ENCODE measurements at regions not wholly inside any gene's neighbourhood (a gene's known extent, or its start where the extent isn't known, plus 50 kb on each side); places are given as distances from the start of the nearest gene placed in this dataset.
"Not testable (repeated sequence)": the region's sequence is repeated elsewhere in the genome, so short reads cannot be mapped to it uniquely, and the experiment has no call there.

- Mint-ChIP-seq H3K9me3 (no peaks in the 10 kb centered on the region), H3K27me3 (no peaks in the 10 kb centered on the region), H3K36me3 (ENCODE audit: low read depth) (no peaks in the 10 kb centered on the region), H3K4me1 (no peaks in the 10 kb centered on the region), H3K4me3 (no peak overlapping the region), H3K27ac (no peak overlapping the region)
- POLR2A ChIA-PET = no interaction called here
- CTCF ChIA-PET = no interaction called here
- no peak for DNase-seq
These were observed 138.1 kb upstream of the ST6GALNAC5 start for GRCh38 chr1:76729142-76729541.

- no peaks in the 10 kb centered on the region for H3K4me1 Mint-ChIP-seq
- no peak for DNase-seq
- ChIA-PET POLR2A (no interaction called here), CTCF (no interaction called here)
- no peaks in the 10 kb centered on the region for H3K27me3 Mint-ChIP-seq
- no peak overlapping the region for H3K4me3 Mint-ChIP-seq
- no peaks in the 10 kb centered on the region for H3K9me3 Mint-ChIP-seq
- no peaks in the 10 kb centered on the region for H3K36me3 Mint-ChIP-seq (ENCODE audit: low read depth)
- no peak overlapping the region for H3K27ac Mint-ChIP-seq
These were observed 137.3 kb upstream of the ST6GALNAC5 start for GRCh38 chr1:76730027-76730426.

DNA sequence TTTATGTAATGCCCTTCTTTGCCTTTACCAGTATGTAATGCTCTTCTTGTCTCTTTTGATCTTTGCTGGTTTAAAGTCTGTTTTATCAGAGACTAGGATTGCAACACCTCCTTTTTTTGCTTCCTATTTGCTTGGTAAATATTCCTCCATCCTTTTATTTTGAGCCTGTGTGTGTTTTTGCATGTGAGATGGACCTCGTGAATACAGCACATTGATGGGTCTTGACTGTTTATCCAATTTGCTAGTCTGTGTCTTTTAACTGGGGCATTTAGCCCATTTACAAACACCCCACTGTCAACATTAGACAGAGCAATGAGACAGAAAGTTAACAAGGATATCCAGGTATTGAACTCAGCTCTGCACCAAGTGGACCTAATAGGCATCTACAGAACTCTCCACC lies 128.9 kb upstream of the ST6GALNAC5 start:
- CTCF ChIA-PET; H3K36me3 Mint-ChIP-seq (ENCODE audit: low read depth): not testable (repeated sequence)

DNA sequence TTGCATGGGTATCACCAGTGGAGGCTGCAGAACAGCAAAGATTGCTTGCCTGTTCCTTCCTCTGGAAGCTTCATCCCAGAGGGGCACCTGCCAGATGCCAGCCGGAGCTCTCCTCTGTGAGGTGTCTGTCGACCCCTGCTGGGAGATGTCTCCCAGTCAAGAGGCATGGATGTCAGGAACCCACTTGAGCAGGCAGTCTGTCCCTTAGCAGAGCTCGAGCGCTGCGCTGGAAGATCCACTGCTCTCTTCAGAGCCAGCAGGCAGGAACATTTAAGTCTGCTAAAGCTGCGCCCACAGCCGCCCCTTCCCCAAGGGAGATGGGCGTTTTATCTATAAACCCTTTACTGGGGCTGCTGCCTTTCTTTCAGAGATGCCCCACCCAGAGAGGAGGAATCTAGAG lies 126.3 kb upstream of the ST6GALNAC5 start:
- CTCF ChIA-PET = interaction anchor here (0.9 kb wide), 1 partner anchor 9 kb away, joined by 3 read pairs; no protein-coding TSS in a partner anchor
- DNase-seq; H3K4me3 Mint-ChIP-seq; H3K27me3 Mint-ChIP-seq; H3K36me3 Mint-ChIP-seq (ENCODE audit: low read depth); H3K9me3 Mint-ChIP-seq; POLR2A ChIA-PET; H3K4me1 Mint-ChIP-seq; H3K27ac Mint-ChIP-seq: not testable (repeated sequence)

More for the DNA sequence above, 128.9 kb upstream of the ST6GALNAC5 start:
- DNase-seq, H3K27ac Mint-ChIP-seq, POLR2A ChIA-PET, H3K4me1 Mint-ChIP-seq, H3K4me3 Mint-ChIP-seq, H3K9me3 Mint-ChIP-seq, H3K27me3 Mint-ChIP-seq: not testable (repeated sequence)

DNA sequence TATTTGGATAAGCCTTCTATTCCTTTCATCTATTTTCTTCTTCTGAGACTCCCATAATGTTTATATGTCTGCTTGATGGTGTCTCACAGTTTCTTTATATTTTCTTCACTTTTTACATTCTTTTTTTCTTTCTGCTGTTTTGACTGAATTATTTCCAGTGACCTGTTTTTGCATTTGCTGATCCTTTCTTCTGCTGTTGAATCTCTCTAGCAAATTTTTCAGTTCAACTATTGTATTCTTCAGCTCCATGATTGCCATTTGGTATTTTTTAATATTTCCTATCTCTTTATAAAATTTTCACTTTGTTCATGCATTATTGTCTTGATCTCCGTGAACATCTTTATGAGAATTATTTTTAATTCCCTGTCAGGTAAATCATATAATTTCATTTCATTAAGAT lies 122.3 kb upstream of the ST6GALNAC5 start:
- POLR2A ChIA-PET = no interaction called here
- Mint-ChIP-seq H3K4me3 (no peak overlapping the region), H3K27ac (no peak overlapping the region), H3K27me3 (peaks cover 2% of the 10 kb centered on the region), H3K36me3 (ENCODE audit: low read depth) (no peaks in the 10 kb centered on the region), H3K4me1 (no peaks in the 10 kb centered on the region), H3K9me3 (peaks cover 2% of the 10 kb centered on the region)
- DNase-seq = no peak
- CTCF ChIA-PET = interaction anchor here (1.0 kb wide), 1 partner anchor 11 kb away, joined by 5 read pairs; no protein-coding TSS in a partner anchor

DNA sequence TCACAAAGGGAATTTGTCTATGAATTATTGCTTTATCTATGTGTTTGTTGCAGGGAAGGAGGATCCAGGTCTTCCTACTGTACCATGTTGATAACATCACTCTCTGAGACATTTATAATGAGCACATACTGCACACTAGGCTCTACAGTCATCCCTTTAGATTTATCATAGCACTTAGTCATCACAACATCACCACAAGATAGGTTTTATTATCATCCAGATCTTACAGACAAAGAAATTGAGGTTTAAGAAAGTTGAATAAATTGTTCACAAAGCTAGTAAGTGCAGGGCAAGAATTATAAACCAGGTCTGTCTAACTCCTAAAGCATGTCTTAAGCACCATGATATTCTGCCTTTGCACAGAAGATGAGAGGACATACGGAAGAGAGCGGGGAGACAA lies 121.1 kb upstream of the ST6GALNAC5 start:
- H3K27ac Mint-ChIP-seq = no peak overlapping the region
- ChIA-PET CTCF (no interaction called here), POLR2A (no interaction called here)
- no peak for DNase-seq
- peaks cover 2% of the 10 kb centered on the region for H3K9me3 Mint-ChIP-seq
- H3K27me3 Mint-ChIP-seq = peaks cover 2% of the 10 kb centered on the region
- no peaks in the 10 kb centered on the region for H3K4me1 Mint-ChIP-seq
- H3K36me3 Mint-ChIP-seq (ENCODE audit: low read depth) = no peaks in the 10 kb centered on the region
- H3K4me3 Mint-ChIP-seq = no peak overlapping the region

- Mint-ChIP-seq H3K4me3 (no peak overlapping the region), H3K36me3 (ENCODE audit: low read depth) (no peaks in the 10 kb centered on the region), H3K9me3 (no peaks in the 10 kb centered on the region), H3K4me1 (no peaks in the 10 kb centered on the region), H3K27me3 (no peaks in the 10 kb centered on the region), H3K27ac (no peak overlapping the region)
- ChIA-PET POLR2A (no interaction called here), CTCF (no interaction called here)
- DNase-seq = no peak
These were observed 112.5 kb upstream of the ST6GALNAC5 start for GRCh38 chr1:76754730-76755129.

- CTCF ChIA-PET = no interaction called here
- POLR2A ChIA-PET = no interaction called here
These were observed 108.0 kb upstream of the ST6GALNAC5 start for GRCh38 chr1:76759171-76759860.

GRCh38 chr1:76759950-76760349 lies 107.3 kb upstream of the ST6GALNAC5 start:
- no peaks in the 10 kb centered on the region for H3K36me3 Mint-ChIP-seq (ENCODE audit: low read depth)
- DNase-seq = no peak
- H3K27me3 Mint-ChIP-seq = peaks cover 4% of the 10 kb centered on the region
- POLR2A ChIA-PET = no interaction called here
- H3K4me3 Mint-ChIP-seq = no peak overlapping the region
- H3K27ac Mint-ChIP-seq = no peak overlapping the region
- no peaks in the 10 kb centered on the region for H3K4me1 Mint-ChIP-seq
- H3K9me3 Mint-ChIP-seq = no peaks in the 10 kb centered on the region
- CTCF ChIA-PET = no interaction called here

More at GRCh38 chr1:76759171-76759860, 108.0 kb upstream of the ST6GALNAC5 start:
- Mint-ChIP-seq H3K4me1 (no peaks in the 10 kb centered on the region), H3K9me3 (no peaks in the 10 kb centered on the region), H3K27ac (no peak overlapping the region), H3K27me3 (peaks cover 2% of the 10 kb centered on the region), H3K36me3 (ENCODE audit: low read depth) (no peaks in the 10 kb centered on the region), H3K4me3 (no peak overlapping the region)
- DNase-seq = no peak

DNA sequence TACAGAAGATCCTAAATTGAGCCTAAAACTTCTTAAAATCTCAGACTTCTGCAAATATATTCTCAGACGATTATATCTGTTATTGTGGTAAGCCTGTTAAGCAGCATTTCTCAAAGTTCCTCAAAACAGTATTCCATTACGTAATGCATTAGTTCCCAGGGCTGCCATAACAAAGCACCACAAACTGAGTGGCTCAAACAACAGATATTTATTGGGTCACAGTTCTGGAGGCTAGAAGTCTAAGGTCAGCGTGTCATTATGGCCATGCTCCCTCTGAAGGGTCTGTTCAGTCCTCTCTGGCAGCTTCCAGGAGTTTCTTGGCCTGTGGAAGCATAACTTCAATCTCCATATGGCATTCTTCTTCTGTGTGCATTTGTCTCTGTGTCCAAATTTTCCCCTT lies 103.5 kb upstream of the ST6GALNAC5 start:
- Mint-ChIP-seq H3K9me3 (no peaks in the 10 kb centered on the region), H3K27ac (no peak overlapping the region), H3K27me3 (peaks cover 7% of the 10 kb centered on the region), H3K36me3 (ENCODE audit: low read depth) (no peaks in the 10 kb centered on the region), H3K4me1 (no peaks in the 10 kb centered on the region), H3K4me3 (no peak overlapping the region)
- POLR2A ChIA-PET = no interaction called here
- no peak for DNase-seq
- CTCF ChIA-PET = no interaction called here

- no peaks in the 10 kb centered on the region for H3K9me3 Mint-ChIP-seq
- no peak overlapping the region for H3K4me3 Mint-ChIP-seq
- DNase-seq = no peak
- H3K27me3 Mint-ChIP-seq = peaks cover 7% of the 10 kb centered on the region
- ChIA-PET CTCF (no interaction called here), POLR2A (no interaction called here)
- H3K4me1 Mint-ChIP-seq = no peaks in the 10 kb centered on the region
- H3K27ac Mint-ChIP-seq = no peak overlapping the region
- H3K36me3 Mint-ChIP-seq (ENCODE audit: low read depth) = no peaks in the 10 kb centered on the region
These were observed 102.4 kb upstream of the ST6GALNAC5 start for GRCh38 chr1:76764638-76765454.

GRCh38 chr1:76766381-76766780 lies 100.9 kb upstream of the ST6GALNAC5 start:
- H3K4me3 Mint-ChIP-seq = no peak overlapping the region
- H3K36me3 Mint-ChIP-seq (ENCODE audit: low read depth) = no peaks in the 10 kb centered on the region
- CTCF ChIA-PET = no interaction called here
- DNase-seq = no peak
- no peak overlapping the region for H3K27ac Mint-ChIP-seq
- H3K4me1 Mint-ChIP-seq = no peaks in the 10 kb centered on the region
- H3K9me3 Mint-ChIP-seq = no peaks in the 10 kb centered on the region
- POLR2A ChIA-PET = no interaction called here
- H3K27me3 Mint-ChIP-seq = peaks cover 7% of the 10 kb centered on the region

GRCh38 chr1:76769911-76770310 lies 97.4 kb upstream of the ST6GALNAC5 start:
- no peaks in the 10 kb centered on the region for H3K9me3 Mint-ChIP-seq

GRCh38 chr1:76770979-76771378 lies 96.3 kb upstream of the ST6GALNAC5 start:
- CTCF ChIA-PET = no interaction called here
- H3K27ac Mint-ChIP-seq = no peak overlapping the region
- no peaks in the 10 kb centered on the region for H3K36me3 Mint-ChIP-seq (ENCODE audit: low read depth)
- H3K27me3 Mint-ChIP-seq = peaks cover 3% of the 10 kb centered on the region
- no peaks in the 10 kb centered on the region for H3K9me3 Mint-ChIP-seq
- no peak overlapping the region for H3K4me3 Mint-ChIP-seq
- DNase-seq = no peak
- no peaks in the 10 kb centered on the region for H3K4me1 Mint-ChIP-seq
- POLR2A ChIA-PET = no interaction called here

More at GRCh38 chr1:76769911-76770310, 97.4 kb upstream of the ST6GALNAC5 start:
- POLR2A ChIA-PET = no interaction called here
- no peak overlapping the region for H3K4me3 Mint-ChIP-seq
- no peaks in the 10 kb centered on the region for H3K36me3 Mint-ChIP-seq (ENCODE audit: low read depth)
- DNase-seq = no peak
- H3K27me3 Mint-ChIP-seq = peaks cover 5% of the 10 kb centered on the region
- no peak overlapping the region for H3K27ac Mint-ChIP-seq
- CTCF ChIA-PET = no interaction called here
- no peaks in the 10 kb centered on the region for H3K4me1 Mint-ChIP-seq
